ENCODE measurements at regions not wholly inside any gene's neighbourhood (a gene's known extent, or its start where the extent isn't known, plus 50 kb on each side); places are given as distances from the start of the nearest gene placed in this dataset.
A peak's percentile ranks its signal among the peaks of the same experiment; 100 is the strongest.

DNA sequence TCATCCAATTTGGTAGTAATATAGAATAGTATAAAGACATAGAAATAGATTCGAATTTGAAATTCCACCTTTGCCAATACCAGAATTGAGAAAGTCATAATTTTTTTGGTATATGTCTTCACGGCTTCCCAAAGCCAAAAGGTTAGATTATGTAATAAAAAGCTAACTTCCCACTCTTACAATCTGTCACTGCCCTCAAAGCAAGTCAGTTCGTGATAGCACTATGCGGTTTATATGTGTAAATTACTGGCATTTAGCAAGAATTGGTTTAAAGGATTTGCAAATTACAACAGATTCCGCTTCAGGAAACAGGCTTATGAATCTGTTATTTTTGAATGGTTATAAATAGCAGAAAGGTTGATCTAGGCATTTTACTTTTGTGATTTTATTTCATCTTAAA lies 679.4 kb upstream of the ADGRL2 start:
- H3K4me3 ChIP-seq (ENCODE audit: low read depth, low read length) = no peak overlapping the region
- no peak for DNase-seq (ENCODE audit: low read depth)

GRCh38 chr1:81119319-81119718 lies 681.4 kb upstream of the ADGRL2 start:
- no peak overlapping the region for H3K4me3 ChIP-seq (ENCODE audit: low read depth, low read length)
- no peak for DNase-seq (ENCODE audit: low read depth)

DNA sequence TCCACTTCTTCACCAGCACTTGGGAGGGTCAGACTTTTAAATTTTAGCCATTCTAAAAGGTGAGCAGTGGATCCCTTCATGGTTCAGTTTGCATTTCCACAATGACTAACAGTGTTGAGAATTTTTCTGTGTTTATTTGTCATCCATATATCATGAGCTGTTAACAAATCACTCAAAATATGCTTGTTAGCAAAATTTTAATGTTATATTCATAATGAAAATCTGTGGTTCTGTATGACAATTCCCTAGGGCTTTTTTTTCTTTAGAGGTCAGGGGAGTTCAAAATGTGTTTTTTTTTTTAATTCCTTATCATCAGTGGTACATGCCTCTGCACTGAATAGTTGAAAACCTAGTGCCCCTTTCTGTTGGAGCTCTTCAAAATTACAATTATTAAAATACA lies 682.2 kb upstream of the ADGRL2 start:
- DNase-seq (ENCODE audit: low read depth) = no peak
- H3K4me3 ChIP-seq (ENCODE audit: low read depth, low read length) = no peak overlapping the region

DNA sequence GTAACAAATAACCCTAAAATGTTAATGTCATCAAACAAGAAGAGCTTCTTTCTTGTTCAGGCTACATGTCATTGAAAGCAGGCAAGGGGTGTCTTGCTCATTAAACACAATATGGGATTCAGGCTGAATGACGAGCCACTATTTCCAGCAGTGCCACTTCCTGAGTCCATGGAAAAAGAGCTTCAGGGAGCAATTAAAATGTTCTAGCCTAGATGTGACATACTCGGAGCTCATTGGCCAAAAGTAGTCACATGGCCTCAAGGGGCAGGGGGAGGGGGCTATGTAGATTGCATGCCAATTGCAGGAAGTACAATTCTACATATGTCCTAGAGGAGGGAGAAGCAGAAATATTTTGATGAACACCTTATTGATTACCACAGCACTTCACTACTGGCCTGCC lies 685.3 kb upstream of the ADGRL2 start:
- DNase-seq (ENCODE audit: low read depth) = no peak
- no peak overlapping the region for H3K4me3 ChIP-seq (ENCODE audit: low read depth, low read length)

DNA sequence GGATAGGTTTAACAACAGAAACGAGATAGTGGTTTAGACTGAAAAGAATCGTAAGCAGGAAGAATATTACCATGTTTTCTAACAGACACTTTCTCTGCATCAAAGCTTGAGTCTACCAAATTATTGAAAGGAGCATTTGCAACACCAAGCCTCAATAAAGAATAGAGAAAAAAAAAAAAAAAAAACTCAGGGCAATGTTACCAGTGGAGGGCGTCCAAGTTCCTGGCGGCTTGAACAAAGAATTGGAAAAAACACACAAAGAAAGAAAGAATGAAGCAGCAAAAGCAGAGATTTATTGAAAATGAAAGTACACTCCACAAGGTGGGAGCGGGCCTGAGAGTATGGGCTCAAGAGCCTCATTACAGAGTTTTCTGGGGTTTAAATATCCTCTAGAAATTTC lies 686.5 kb upstream of the ADGRL2 start:
- H3K4me3 ChIP-seq (ENCODE audit: low read depth, low read length) = no peak overlapping the region

GRCh38 chr1:81113688-81114087 lies 687.0 kb upstream of the ADGRL2 start:
- DNase-seq (ENCODE audit: low read depth) = peak; percentile 26
- H3K4me3 ChIP-seq (ENCODE audit: low read depth, low read length) = no peak overlapping the region

More for the DNA sequence above, 686.5 kb upstream of the ADGRL2 start:
- DNase-seq (ENCODE audit: low read depth) = no peak

DNA sequence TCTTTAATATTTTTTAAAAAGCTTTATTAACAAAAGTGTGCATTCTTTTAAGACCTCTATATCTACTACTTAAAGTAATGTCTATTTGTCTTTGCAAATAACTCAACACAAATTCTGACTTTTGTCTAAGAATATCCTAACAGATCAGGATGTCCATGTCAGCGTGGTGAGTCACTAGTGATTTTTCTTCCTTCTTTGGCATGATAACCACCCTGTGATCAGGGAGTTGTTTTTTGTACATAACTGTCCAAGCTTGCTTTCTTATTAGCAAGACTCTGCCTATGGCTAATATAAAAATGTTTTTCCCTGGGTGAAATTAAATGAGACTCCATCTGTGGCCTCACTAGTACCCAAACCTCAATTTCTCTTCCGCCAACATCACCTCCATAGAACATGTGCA lies 688.9 kb upstream of the ADGRL2 start:
- H3K4me3 ChIP-seq (ENCODE audit: low read depth, low read length) = no peak overlapping the region
- DNase-seq (ENCODE audit: low read depth) = peak; percentile 65

- H3K4me3 ChIP-seq (ENCODE audit: low read depth, low read length) = no peak overlapping the region
Observed at GRCh38 chr1:81109038-81109437, 691.7 kb upstream of the ADGRL2 start.

DNA sequence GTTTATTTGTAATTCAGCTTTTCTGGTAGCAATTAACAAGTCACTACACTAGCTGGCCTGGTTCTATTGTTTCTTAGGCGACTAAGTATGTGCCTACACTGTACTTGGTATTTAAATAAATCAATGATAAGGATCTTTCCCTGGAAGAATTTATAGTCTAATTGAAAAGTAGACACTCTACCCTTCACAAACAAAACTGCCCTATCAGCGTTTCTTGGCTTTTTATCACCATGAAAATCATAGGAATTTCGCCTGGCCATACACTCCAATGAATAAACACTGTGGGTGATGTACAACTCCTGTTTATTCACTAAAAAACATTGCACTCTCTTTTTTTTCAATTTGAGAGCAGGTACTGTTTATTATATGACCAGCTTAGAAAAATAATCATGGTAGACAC lies 702.9 kb upstream of the ADGRL2 start:
- H3K4me3 ChIP-seq (ENCODE audit: low read depth, low read length) = no peak overlapping the region
- no peak for DNase-seq (ENCODE audit: low read depth)

More at GRCh38 chr1:81109038-81109437, 691.7 kb upstream of the ADGRL2 start:
- DNase-seq (ENCODE audit: low read depth) = no peak

DNA sequence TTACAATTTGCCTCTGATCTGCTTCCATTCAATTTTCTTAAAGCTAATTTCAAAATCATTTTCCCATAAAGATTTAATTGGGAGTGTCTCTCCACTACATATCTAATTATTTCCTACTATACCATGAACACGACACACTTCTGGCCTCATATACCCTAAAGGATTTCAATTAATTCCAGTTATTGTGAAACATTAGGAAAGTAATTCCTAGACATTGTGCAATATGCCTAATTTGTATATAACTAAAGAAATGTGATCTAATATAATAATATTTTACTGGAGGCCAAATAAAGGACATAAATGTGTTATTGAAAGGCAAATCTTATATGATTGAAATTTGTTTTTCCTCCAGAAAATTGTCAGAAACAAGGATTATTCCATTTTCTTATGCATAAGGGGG lies 727.2 kb upstream of the ADGRL2 start:
- H3K4me3 ChIP-seq (ENCODE audit: low read depth, low read length) = no peak overlapping the region
- no peak for DNase-seq (ENCODE audit: low read depth)

- DNase-seq (ENCODE audit: low read depth) = no peak
- H3K4me3 ChIP-seq (ENCODE audit: low read depth, low read length) = no peak overlapping the region
Observed at GRCh38 chr1:81071969-81072753, 728.6 kb upstream of the ADGRL2 start.

- H3K4me3 ChIP-seq (ENCODE audit: low read depth, low read length) = no peak overlapping the region
- no peak for DNase-seq (ENCODE audit: low read depth)
Observed at GRCh38 chr1:81071072-81071858, 729.5 kb upstream of the ADGRL2 start.

DNA sequence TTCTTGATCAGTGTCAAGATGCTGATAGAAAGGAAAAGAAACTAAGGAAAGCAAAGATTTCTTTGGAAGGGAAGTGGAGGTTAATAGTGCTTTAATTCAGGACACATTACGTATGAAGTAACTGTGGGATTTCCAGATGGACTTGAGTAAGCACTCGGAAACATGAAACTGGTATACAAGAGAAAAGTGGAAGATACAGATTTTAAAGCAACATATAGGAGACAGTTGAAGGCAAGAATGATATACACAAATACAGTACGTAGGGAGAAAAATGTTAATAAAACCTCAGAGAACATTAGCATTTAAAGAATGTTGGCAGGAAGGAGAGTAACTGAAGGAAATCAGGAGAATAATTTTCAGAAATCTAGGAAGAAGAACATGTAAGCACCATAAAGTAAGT lies 730.9 kb upstream of the ADGRL2 start:
- H3K4me3 ChIP-seq (ENCODE audit: low read depth, low read length) = no peak overlapping the region
- DNase-seq (ENCODE audit: low read depth) = no peak

DNA sequence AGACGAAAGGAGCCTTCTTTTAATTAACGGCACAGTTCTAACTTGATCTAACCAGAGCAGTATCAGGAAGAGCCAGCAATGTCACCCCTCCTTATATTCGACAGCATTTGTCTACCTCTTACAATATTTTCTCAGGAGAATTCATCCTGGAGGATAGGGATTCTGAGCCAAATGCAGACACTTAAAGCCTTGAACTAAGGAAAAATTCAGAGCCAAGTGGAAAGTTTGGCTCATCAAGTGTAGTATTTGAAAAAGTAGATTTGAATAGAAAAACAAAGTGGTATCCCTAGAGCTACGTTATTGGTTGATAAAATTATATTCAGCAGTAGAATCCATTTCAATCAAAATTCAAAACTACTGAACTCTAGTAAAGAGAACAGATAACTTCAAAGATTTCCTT lies 732.0 kb upstream of the ADGRL2 start:
- H3K4me3 ChIP-seq (ENCODE audit: low read depth, low read length) = no peak overlapping the region
- no peak for DNase-seq (ENCODE audit: low read depth)

DNA sequence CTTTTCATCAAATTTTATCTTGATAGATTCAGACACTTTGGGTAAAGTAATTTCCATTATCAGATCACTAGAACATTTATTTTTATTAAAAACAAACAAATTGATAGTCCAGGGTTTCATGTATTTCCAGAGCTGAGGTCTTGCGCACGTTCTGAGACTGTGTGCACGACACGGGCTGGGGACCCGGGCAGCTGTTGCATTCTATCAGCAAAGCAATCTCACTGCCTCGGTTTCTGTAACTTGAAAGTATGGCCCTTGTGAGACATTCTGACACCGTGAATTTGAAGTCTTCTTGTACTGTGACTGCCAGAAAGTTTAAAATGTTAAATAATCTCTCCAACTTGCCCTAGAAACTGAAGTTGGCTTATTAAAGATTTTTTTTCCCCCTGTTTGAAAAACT lies 746.9 kb upstream of the ADGRL2 start:
- no peak for DNase-seq (ENCODE audit: low read depth)
- H3K4me3 ChIP-seq (ENCODE audit: low read depth, low read length) = no peak overlapping the region

GRCh38 chr1:81052162-81052561 lies 748.6 kb upstream of the ADGRL2 start:
- DNase-seq (ENCODE audit: low read depth) = no peak
- H3K4me3 ChIP-seq (ENCODE audit: low read depth, low read length) = no peak overlapping the region

DNA sequence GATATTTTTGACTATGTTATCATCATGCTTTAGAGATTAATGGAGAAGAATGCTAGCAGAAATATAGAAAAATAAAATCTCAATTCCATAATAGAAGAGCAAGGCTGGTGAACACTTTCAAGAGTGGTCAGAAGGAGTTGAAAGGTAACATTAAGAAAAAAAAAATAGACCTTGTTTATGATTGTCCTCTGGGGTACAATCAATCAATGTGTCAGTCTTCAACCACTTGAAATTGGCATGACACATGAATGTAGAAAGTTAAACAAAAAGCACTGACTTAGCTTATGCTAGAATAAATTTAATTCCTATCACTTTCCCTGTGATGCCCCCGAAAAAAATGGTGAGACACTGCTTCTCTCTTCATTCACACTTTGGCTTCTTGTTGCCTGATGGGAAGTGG lies 750.3 kb upstream of the ADGRL2 start:
- H3K4me3 ChIP-seq (ENCODE audit: low read depth, low read length) = no peak overlapping the region
- DNase-seq (ENCODE audit: low read depth) = no peak

DNA sequence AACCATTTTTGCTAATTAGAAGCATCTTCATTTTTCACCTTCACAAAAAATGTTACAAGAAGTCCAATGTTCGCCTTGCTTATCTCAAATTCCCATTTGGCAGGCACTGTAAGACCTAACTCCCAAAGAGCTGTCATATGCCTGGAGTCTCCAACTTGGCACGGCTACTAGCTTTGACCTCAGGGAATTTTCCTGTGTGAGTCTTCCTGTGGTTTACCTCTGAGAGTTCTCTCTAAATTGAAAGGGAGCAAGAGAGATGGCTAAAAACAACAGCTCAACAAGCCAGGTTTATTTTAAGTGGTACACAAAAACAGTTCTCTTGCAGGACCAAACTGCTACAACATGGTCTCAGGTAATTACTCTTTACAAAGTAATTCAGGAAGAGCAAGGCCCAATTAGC lies 756.0 kb upstream of the ADGRL2 start:
- DNase-seq (ENCODE audit: low read depth) = no peak
- H3K4me3 ChIP-seq (ENCODE audit: low read depth, low read length) = no peak overlapping the region

DNA sequence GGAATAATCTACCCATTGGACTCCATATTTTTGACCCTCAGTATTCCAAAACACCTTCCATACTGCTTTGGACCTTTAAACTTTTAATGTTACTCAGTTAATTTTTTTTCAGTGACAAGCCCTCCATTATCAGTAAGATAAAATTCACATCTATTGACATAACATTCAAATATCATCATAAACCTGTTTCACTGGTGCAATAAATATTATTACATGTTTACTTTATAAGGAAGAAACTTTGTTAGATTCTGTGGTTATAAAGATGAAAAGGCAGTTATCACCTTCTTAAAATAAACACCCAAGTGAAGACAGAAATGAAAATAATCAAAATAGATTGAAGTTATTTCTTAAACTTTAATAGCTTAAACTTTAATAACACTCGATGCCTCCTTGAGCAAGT lies 758.5 kb upstream of the ADGRL2 start:
- H3K4me3 ChIP-seq (ENCODE audit: low read depth, low read length) = no peak overlapping the region
- no peak for DNase-seq (ENCODE audit: low read depth)

GRCh38 chr1:81034291-81034690 lies 766.4 kb upstream of the ADGRL2 start:
- H3K4me3 ChIP-seq (ENCODE audit: low read depth, low read length) = no peak overlapping the region
- no peak for DNase-seq (ENCODE audit: low read depth)

- no peak overlapping the region for H3K4me3 ChIP-seq (ENCODE audit: low read depth, low read length)
- no peak for DNase-seq (ENCODE audit: low read depth)
Observed at GRCh38 chr1:81032973-81033425, 767.7 kb upstream of the ADGRL2 start.

Measured in skeletal muscle cell (primary cell).